MCF 10A (cell line): ENCODE measurements at regions not wholly inside any gene's neighbourhood (a gene's known extent, or its start where the extent isn't known, plus 50 kb on each side); places are given as distances from the start of the nearest gene placed in this dataset.

ENCODE experiments used
- BruUV-seq: library from RNA; stranded (reverse); fragments of 400-500 nt; replicated peaks from 2 replicates; lab custom pipeline; 2021; lab: Mats Ljungman, UMichigan
- CTCF ChIA-PET: fragments of 300-600 bp; sonication (Branson Sonifier 250); formaldehyde crosslinking; extraction: SDS; loops from one replicate; lab custom pipeline; 2021; ENCODE audit warnings: antibody characterized with exemption, inconsistent platforms; lab: Yijun Ruan, JAX
- POLR2A ChIA-PET: fragments of 300-600, 350-650 bp; sonication (Branson Sonifier 250); formaldehyde crosslinking; extraction: SDS; loops from one replicate; lab custom pipeline; 2020; ENCODE audit warnings: antibody characterized with exemption, inconsistent platforms; lab: Yijun Ruan, JAX
- DNase-seq: peaks from one replicate; pipeline ENCODE4 v3.0.0-alpha.2; 2018; ENCODE audit not compliant: unreplicated experiment
- H3K27ac Mint-ChIP-seq: one replicate; pipeline ENCODE4 v1.8.0; 2022; ENCODE audit warnings: mild to moderate bottlenecking, low read depth, mixed read lengths; ENCODE audit not compliant: unreplicated experiment
- H3K27me3 Mint-ChIP-seq: one replicate; pipeline ENCODE4 v1.8.0; 2022; ENCODE audit warnings: mixed read lengths; ENCODE audit not compliant: insufficient read depth, unreplicated experiment
- H3K36me3 Mint-ChIP-seq: one replicate; pipeline ENCODE4 v1.8.0; 2022; ENCODE audit warnings: mild to moderate bottlenecking, moderate library complexity, mixed read lengths; ENCODE audit not compliant: insufficient read depth, unreplicated experiment
- H3K4me1 Mint-ChIP-seq: one replicate; pipeline ENCODE4 v1.8.0; 2022; ENCODE audit warnings: mixed read lengths; ENCODE audit not compliant: insufficient read depth, unreplicated experiment
- H3K4me3 Mint-ChIP-seq: one replicate; pipeline ENCODE4 v1.8.0; 2022; ENCODE audit warnings: mild to moderate bottlenecking, moderate library complexity, mixed read lengths; ENCODE audit not compliant: unreplicated experiment
- H3K9me3 Mint-ChIP-seq: one replicate; pipeline ENCODE4 v1.8.0; 2022; ENCODE audit warnings: mixed read lengths; ENCODE audit not compliant: unreplicated experiment
- CTCF ChIP-seq: fragments of 200-600 bp; IDR thresholded peaks from one replicate; pipeline ENCODE4 v1.8.0; 2022; ENCODE audit warnings: antibody characterized with exemption, mild to moderate bottlenecking; ENCODE audit not compliant: unreplicated experiment
- intact Hi-C: fragments of 100-400 bp; cut with micrococcal nuclease; formaldehyde crosslinking; loops from 2 replicates; pipeline ENCODE4 v1.14.1; 2022

- intact Hi-C loops, result no loop called here
- H3K27me3 Mint-ChIP-seq, result no peaks in the 10 kb centered on the region
- ChIA-PET CTCF (interaction anchor here (0.6 to 5.3 kb wide), 3 partner anchors 47 to 1279 kb away, joined by 3 to 36 read pairs (median 3); no protein-coding TSS in a partner anchor), POLR2A (interaction anchor here (0.9 to 4.6 kb wide), 5 partner anchors 10 to 18 kb away, joined by 3 to 18 read pairs (median 6); no protein-coding TSS in a partner anchor)
- peaks cover 22% of the 10 kb centered on the region for H3K4me1 Mint-ChIP-seq
- no peak for DNase-seq
- H3K9me3 Mint-ChIP-seq, result no peaks in the 10 kb centered on the region
- H3K4me3 Mint-ChIP-seq, result no peak overlapping the region
- no peaks in the 10 kb centered on the region for H3K36me3 Mint-ChIP-seq
- no peak overlapping the region for H3K27ac Mint-ChIP-seq
- no peak for TF ChIP-seq CTCF
- BruUV-seq, result no TSS peak
Measured at GRCh38 chr1:222239130-222239529, 308.8 kb downstream of the HHIPL2 start.

- intact Hi-C loops, result no loop called here
- no peaks in the 10 kb centered on the region for H3K9me3 Mint-ChIP-seq
- DNase-seq, result no peak
- no peak for TF ChIP-seq CTCF
- no peak overlapping the region for H3K4me3 Mint-ChIP-seq
- H3K27me3 Mint-ChIP-seq, result no peaks in the 10 kb centered on the region
- no peak overlapping the region for H3K27ac Mint-ChIP-seq
- H3K4me1 Mint-ChIP-seq, result no peaks in the 10 kb centered on the region
- no TSS peak for BruUV-seq
- ChIA-PET POLR2A (no interaction called here), CTCF (no interaction called here)
- H3K36me3 Mint-ChIP-seq, result no peaks in the 10 kb centered on the region
Measured at GRCh38 chr1:222234351-222234750, 313.6 kb downstream of the HHIPL2 start.

- DNase-seq, result no peak
- intact Hi-C loops, result no loop called here
- ChIA-PET POLR2A (interaction anchor here (0.6 kb wide), 1 partner anchor 9 kb away, joined by 3 read pairs; no protein-coding TSS in a partner anchor), CTCF (interaction anchor here (1.2 kb wide), 1 partner anchor 222 kb away, joined by 3 read pairs; no protein-coding TSS in a partner anchor)
- no peak for TF ChIP-seq CTCF
- H3K9me3 Mint-ChIP-seq, result no peaks in the 10 kb centered on the region
- no peak overlapping the region for H3K27ac Mint-ChIP-seq
- no peaks in the 10 kb centered on the region for H3K36me3 Mint-ChIP-seq
- no peak overlapping the region for H3K4me3 Mint-ChIP-seq
- no peaks in the 10 kb centered on the region for H3K4me1 Mint-ChIP-seq
- H3K27me3 Mint-ChIP-seq, result no peaks in the 10 kb centered on the region
- BruUV-seq, result no TSS peak
Measured at GRCh38 chr1:222233444-222234158, 314.3 kb downstream of the HHIPL2 start.

- no peaks in the 10 kb centered on the region for H3K4me1 Mint-ChIP-seq
- no peak for DNase-seq
- H3K36me3 Mint-ChIP-seq, result no peaks in the 10 kb centered on the region
- H3K4me3 Mint-ChIP-seq, result no peak overlapping the region
- peaks cover 3% of the 10 kb centered on the region for H3K9me3 Mint-ChIP-seq
- ChIA-PET POLR2A (no interaction called here), CTCF (interaction anchor here (0.7 to 1.2 kb wide), 3 partner anchors 20 to 223 kb away, joined by 3 read pairs; no protein-coding TSS in a partner anchor)
- H3K27me3 Mint-ChIP-seq, result no peaks in the 10 kb centered on the region
- H3K27ac Mint-ChIP-seq, result no peak overlapping the region
- intact Hi-C loops, result no loop called here
- no TSS peak for BruUV-seq
- TF ChIP-seq CTCF, result no peak
Measured at GRCh38 chr1:222232842-222233241, 315.1 kb downstream of the HHIPL2 start.
